GM12873 (cell line): ENCODE measurements at regions not wholly inside any gene's neighbourhood (a gene's known extent, or its start where the extent isn't known, plus 50 kb on each side); places are given as distances from the start of the nearest gene placed in this dataset.

Source experiments
- CTCF ChIP-seq: IDR thresholded peaks from 2 replicates; pipeline ENCODE4 v1.5.1; 2012; ENCODE audit warnings: low read depth, mild to moderate bottlenecking, moderate library complexity, low read length, control low read depth; ENCODE audit not compliant: insufficient read depth; ENCODE audit errors: missing control alignments

GRCh38 chr1:228956864-228957263, 221.6 kb downstream of the RHOU start:
- TF ChIP-seq CTCF = no peak

DNA sequence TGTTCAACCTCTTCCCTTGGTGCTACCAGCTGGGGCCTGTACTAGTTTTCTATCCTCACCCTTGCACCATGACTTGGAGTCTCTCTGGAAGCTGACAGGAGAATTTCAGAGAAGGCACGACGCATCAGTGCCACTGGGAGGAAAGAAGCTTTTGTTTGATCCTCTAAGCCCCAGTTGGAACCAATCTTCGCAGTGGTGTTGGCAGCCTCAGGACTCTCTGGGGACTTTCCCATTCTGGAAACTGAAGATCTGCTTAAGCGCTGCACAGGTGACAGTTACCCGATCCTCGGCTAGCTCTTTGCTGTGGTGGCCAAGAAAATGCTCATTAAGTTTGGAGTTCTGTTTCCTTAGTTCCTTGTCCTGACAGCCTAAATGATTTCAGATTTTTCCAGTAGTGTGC, 222.3 kb downstream of the RHOU start:
- no peak for TF ChIP-seq CTCF

DNA sequence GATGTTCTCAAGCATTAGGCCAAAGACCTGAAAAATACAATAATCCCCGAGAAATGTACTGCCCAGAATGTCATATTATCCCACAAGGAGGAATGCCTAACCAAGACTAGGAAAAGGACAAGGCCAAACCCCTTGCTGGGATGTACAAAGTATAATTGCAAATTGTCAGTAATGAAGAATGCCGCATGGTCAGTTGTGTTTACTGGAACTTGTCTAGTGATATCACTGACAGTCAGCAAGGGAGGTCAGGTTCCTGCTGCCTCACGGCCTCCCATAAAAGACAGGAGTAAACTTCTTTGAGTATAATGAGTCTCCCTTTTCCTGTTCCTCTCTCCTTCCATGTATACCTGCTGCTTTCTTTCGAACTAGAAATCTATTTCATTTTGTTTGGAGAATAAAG, 222.8 kb downstream of the RHOU start:
- TF ChIP-seq CTCF = no peak

- TF ChIP-seq CTCF = no peak
Measured at GRCh38 chr1:228958741-228959140, 223.5 kb downstream of the RHOU start.

DNA sequence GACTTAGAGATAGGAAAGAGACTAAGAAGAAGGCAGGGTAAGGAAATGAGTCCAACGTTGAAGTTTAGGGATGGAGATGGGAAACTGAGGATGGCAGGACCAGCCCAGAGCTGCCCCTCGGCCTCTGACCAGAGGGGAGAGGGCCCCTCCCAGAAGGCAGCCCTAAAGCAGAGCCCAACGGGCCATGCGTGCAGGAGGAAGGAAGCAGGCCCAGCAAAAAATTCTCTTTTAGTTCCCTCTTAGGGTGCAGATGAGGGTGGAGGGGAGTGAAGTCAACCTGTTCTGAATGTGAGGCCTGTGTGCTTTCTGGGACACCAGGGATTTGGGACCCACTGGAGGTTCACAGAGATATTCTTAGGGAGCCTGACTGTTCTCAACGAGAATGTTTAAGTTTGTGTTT, 225.4 kb downstream of the RHOU start:
- TF ChIP-seq CTCF = no peak

GRCh38 chr1:228961511-228961910, 226.2 kb downstream of the RHOU start:
- TF ChIP-seq CTCF = no peak

DNA sequence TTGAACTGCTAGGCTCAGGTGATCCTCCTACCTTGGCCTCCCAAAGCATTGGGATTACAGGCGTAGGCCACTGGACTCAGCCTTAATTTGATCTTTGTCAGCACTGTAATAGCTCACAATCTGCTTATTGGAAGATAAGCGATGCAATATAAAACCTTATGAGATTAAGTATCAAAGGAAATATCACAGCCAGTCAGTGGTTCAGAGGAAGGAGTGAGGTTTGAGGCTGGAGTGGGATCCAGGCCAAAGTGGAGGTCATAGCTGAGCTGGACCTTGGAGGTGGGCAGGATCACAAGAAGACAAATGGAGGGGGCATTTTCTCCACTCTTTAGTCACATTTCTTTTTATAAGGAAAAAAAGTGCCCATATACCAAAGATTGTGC, 228.5 kb downstream of the RHOU start:
- TF ChIP-seq CTCF = no peak
